NCI-H446 (cell line): ENCODE measurements at regions not wholly inside any gene's neighbourhood (a gene's known extent, or its start where the extent isn't known, plus 50 kb on each side); places are given as distances from the start of the nearest gene placed in this dataset.
"Not testable (repeated sequence)": the region's sequence is repeated elsewhere in the genome, so short reads cannot be mapped to it uniquely, and the experiment has no call there.

Experiments
- DNase-seq, 2 experiments: peaks; one replicate each; lab custom pipeline; 2025; lab: John Stamatoyannopoulos, UW

DNA sequence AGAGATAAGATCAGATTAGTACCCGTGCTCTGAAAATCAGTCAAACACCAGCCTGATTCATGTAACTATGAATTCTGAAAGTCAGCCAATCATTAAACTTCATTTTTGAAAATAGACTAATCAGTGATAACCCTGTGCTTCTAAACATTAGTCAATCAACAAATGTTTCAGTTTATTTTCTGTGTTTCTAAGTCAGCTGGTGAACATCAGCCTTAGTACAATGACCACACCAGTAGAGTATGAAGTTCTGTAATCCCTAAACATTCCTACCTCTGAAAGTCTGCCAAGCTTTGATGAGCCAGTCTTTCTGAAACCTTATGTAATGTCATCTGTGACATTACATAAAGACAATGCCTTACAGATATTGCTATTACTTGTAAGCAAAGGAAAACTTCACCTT, 807.4 kb upstream of the CRIM1 start:
- no peak for DNase-seq

DNA sequence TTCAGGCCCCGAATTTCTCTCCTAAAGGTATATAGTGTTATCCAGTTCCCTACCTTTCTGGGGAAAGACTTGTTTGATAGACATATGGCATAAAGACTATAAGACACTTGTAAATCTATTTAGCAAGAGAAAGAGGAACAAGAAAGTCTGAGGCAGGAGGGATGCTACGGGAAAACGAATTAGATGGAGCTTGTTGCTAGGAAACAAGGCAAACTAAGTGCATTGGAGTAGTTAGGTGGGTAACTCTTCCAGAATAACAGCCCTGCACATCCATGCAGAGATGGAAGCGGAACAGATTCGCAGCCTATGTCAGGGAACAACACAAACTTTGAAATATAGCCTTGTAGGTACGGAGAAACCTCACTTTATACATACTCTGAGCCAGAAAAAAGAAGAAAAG, 810.3 kb upstream of the CRIM1 start:
- DNase-seq: no peak

DNA sequence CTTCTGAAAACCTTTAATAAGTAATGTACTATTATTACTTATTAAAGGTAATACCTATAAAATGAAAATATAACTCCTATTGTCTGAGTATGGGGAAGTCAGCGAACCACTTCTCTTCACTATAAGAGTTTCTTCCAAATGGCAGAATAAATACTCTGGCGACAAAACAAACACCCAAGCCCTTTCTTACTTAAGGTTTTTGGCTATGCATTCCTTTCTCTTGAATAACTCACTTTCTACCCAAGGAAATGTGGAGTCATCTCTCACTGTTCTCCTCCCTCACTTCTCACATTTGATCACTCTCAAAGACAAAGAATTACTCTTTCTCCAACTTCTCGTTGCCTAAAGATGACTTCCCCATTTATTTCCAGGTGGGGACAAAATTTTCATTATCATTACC, 816.8 kb upstream of the CRIM1 start:
- DNase-seq: no peak

DNA sequence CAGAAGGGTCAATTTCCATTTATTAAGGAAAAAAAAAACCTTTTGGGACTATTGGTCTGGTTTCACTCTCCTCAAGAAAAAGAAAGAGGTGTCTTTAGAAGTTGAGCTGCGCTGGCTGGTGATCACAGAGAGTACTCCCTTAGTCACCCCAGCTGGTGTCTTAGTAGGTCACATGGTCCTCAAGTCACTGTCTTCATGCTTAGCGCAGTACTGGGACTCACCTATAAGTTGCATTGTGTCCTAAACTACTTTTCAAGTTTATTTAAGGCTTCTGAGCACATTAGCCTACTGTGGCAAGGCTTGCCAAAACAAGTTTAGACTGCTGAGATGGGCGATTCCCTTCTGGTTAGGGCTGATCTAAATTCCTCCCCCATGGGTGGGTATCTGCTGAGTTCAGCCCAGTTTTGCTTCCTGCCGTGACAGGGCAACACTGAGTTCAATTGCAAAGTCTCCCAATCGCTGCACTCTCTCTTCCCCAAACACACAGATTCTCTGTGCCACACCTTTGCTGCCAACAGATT, 824.9 kb upstream of the CRIM1 start:
- no peak for DNase-seq

DNA sequence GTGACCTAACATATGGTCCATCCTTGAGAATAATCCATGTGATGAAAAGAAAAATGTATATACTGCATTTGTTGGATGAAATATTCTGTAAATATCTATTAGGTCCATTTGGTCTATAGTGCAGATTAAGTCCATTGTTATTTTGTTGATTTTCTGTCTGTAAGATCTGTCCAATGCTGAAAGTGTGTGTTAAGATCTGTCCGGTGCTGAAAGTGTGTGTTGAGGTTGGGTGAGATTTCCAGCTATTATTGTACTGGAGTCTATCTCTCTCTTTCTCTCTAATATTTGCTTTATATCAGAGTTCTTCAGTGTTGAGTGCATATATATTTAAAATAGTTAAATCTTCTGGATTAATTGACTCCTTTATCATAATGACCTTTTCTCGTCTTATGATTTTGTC, 828.8 kb upstream of the CRIM1 start:
- DNase-seq: no peak

DNA sequence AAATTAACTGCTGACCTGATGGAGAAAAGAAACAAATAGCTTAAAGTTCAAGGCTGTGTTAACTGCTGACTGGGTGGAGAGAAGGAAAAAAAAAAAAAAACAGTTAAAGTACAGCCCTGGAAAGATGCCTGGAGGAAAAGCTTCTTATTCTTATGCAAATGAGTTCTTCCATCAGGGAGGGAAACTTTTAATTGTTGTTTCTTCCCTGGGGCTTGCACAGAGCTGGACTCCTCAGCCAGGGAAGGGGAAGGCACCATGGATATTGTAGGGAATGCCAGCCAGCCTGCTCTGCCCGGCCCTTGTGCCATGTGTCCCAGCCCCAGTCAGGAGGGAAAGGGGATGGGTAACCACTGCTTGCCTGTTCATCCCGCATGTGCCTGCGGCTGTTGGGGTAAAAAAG, 833.1 kb upstream of the CRIM1 start:
- no peak for DNase-seq

DNA sequence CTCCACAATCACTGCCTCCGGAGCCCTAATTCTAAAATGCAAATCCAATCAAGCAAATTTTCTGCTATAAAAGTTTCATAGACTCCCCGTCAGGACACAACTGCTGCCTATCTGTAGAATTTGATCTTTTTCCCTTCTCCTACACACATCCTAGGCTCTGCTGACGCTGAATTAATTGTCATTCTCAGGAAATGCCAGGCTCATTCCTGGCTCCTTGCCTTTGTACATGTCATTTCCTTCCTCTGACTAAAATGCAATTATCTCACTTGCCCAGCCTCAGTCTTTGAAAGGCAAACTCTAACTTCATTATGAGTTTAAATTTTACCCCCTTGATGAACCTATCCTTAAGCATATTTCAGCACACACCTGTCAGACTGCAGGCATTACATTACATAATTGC, 844.9 kb upstream of the CRIM1 start:
- no peak for DNase-seq

DNA sequence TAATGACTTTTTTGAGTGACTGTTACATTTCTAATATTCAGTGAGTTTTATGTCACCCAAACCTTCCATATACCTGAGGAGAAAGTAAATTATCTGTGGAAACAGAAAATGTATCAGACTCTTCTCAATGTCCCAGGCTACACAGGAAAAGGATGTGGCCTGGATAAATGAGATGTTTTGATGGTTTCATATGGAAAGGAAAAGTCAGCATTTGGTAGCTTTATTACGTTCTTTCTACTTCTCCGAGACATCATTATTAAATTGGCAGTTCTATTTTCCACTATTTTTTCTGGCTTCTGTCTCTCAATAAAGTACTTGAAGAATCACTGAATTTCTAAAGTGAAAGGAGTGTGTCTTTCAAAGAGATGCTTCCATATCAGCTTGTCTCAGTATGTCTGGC, 847.0 kb upstream of the CRIM1 start:
- no peak for DNase-seq

DNA sequence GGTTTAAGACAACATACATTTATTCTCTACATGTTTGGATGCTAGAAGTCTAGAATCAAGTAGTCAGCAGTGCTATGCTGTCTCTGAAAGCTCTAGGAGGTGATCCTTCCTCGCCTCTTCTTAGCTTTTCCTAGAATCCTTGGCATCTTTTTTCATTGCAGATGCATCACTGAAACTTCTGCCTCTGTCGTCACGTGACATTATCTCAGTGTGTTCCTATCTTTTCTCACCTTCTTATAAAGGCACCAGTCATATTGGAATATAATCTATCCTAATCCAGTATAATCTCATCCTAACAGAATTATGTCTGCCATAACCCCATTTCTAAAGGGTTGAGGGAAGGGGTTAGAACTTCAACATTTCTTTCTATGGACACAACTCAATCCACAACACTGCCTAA, 851.2 kb upstream of the CRIM1 start:
- DNase-seq: no peak

DNA sequence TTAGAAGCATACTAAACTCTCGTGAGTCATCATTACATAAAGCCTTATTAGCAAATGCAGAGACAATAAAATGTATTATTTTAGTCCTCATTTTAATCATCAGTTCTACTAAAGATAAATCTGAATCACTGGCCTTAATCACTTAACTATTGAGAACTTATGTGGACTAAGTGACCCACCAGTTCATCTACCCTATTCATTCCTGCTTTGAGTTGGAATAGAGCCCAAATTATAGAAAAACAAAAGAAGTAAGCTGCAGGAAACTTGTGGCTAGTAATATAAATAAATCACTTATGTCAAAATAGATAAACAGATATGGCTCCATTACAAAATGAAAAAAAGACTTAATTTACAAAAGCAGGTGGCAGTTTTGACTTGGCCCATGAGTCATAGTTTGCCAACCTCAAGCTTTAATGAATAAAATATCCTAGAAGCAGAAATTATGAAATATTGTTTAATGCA, 851.8 kb upstream of the CRIM1 start:
- no peak for DNase-seq

DNA sequence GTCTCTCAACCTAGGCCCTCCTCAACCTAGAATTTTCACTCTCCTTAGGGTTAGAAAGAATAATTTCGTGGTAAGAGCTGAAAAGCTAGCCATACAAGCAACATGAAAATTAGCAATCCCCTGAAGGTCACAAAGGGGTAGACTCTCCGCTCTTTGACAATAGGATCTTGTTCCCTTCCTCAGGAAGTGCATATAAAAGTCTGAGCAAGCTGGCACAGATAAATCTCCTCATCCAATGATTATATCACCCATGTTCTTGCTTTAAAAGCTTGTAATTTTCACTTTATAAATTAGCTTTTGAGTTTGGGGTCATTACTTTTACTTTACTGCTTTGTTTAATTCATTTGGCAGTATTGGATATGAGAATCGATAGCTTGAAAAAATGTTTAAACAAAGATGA, 852.3 kb upstream of the CRIM1 start:
- no peak for DNase-seq

DNA sequence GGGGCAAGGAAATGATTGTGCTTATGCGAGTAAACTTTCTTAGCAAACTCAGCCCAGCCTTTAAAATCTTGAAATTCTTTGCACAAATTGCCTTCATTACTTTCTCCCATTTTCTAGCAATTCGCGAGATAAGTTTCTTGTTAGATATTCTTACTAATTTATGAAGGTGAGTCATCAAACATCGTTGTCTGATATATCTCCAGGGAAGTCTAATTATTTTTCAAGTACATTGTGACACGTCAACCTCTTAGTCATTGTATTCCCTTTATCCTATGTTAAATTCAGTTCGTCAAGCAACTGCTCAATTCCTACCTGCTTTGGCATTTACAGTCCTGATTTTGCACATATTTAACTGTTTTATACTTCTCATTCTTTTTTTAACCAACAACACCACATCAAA, 854.5 kb upstream of the CRIM1 start:
- DNase-seq: no peak

DNA sequence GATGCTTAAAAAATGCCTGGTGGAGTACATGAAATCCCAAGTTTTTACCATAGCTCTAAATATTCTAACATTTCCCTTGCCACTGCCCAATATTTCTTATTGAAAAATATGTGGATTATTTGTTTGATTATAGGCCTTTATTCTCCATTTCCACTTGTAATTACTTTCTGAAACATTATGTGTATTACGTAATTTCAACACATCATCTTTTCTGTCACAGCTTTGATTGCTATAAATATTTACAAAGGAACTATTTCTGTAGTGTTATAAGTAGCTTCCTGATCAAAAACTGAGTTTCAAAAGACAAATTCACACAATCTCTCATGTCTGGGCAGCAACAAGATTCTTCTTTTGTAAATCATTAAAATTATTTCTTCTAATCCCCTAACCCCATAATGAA, 859.6 kb upstream of the CRIM1 start:
- DNase-seq: no peak

DNA sequence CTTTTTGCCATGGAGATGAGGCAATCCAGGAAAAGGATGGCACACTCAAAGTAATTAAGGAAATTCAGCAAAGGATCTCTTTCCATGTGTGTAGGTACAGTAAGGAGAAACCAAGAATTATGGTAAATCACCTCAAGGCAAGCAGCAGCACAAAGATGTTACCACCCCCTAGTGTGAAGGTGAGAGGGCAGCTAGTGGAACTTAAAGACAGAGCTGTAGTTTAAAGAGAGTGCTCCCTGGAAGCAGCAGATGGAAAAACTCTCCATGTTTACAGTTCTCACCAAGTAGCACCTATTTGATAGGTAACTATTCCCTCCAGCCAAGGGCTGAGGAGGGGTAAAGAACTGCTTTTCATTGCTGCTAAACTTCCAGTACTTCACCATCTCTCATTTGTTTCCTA, 860.4 kb upstream of the CRIM1 start:
- no peak for DNase-seq

DNA sequence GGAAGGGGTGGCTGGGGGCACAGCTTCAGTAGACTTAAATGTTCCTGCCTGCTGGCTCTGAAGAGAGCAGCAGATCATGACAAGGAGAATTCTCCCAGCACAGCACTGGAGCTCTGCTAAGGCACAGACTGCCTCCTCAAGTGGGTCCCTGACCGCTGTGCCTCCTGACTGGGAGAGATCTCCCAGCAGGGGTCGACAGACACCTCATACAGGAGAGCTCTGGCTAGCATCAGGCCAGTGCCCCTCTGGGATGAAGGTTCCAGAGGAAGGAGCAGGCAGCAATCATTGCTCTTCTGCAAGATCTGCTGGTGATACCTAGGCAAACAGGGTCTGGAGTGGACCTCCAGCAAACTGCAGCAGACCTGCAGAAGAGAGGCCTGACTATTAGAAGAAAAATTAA, 877.5 kb upstream of the CRIM1 start:
- DNase-seq: not testable (repeated sequence)

DNA sequence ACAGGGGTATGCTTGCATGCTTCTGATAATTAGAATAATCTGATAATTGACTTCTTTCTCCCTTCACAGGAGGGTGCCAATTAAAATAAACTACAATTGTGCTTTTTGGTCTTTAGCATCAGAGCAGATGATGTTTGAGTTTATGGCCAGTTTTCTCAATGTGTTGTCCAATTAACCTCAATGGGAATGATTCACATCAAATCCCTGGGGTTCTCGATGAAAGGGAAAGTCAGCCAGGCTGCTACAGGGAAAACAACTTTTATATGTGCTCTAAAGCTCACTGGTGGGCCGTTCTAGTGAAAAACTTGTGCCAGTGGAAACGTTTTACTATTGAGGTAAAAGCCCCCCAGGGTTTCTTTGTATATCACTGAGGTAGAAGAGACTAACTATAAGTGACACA, 887.3 kb upstream of the CRIM1 start:
- no peak for DNase-seq

DNA sequence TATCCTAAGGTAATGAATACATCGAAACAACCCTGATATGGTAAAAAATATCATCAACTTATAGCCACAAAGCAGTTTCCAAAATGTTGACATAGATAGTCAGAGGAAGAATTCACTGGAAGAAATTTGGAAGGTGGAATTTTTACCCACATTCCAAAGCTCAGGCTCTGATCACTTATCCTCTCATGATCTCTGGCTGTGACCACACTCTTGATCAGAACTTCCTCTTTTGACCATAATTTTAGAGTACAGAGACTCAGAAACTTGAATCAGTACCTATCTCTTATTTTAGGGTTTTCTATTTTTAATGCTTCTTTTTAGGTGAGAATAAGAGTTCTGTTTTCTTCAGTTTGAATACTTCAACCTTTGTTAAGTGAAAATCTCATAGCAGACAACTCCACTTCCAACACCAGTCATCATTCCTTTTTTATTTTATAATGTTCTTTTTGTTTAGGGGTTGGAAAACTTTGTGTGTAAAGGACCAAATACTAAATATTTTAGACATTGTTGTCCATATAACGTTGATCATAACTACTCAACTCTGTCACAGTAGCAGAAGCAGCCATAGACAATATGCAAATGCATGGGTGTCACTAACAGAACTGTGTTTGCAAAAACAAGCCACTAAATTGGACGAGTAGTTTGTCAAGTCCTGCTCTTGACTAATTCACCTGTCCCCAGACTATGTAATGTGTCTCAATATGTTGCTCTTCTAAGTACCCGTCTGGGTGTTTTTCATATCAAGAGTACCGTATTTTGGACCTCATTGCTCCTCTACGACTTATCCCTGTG, 891.6 kb upstream of the CRIM1 start:
- no peak for DNase-seq

DNA sequence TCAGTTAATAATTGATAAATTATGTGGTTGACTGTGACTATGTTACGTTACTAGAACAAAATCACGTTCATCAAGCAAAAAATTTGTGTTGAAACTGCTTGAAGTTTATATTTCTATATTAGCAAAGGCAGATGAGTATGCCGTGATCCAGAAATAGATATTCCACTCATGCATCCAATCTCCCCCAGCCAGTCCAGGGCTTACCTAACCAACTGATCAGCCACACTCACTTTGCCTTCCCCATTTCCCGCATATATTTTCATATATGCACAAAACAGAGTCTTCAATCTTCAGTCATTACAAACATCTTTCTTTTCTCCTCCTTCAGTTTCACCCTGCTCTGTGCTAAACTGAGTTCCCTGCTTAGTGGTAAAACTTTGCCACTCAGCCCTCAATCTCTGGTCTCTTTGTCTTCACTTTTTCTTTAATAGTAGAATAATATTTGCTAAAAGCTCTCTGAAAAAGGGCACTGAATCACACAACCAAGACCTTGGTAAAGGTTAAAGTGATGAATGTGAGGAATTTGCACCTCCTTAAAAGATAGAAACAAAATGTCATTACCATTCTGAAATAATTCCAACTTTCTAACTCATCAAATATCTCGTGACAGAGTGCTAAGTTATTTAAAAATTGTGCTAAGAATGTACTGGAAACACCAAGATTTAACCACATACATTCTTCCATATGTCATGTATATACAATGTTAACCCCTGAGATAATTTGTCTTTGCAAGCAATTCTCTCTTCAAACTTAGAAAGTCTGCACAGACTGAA, 893.2 kb upstream of the CRIM1 start:
- DNase-seq: no peak

DNA sequence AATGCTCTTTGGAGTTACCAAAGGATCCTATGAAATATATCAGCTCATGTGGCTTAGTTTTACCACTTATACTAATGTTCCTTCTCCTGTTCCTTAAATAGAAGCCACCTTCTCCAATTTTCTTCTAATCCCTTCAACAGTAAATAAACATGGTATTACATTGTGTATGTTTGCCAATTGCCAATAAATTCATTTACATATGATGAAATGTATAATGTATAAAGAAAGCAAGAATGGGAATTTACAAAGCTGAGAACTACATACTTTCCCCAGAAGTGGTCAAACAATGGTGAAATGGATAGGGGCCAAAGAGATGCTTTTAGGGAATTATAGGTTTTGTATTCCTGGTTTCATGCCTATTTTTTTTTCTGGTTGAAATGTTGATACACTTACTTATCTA, 894.2 kb upstream of the CRIM1 start:
- DNase-seq: no peak

DNA sequence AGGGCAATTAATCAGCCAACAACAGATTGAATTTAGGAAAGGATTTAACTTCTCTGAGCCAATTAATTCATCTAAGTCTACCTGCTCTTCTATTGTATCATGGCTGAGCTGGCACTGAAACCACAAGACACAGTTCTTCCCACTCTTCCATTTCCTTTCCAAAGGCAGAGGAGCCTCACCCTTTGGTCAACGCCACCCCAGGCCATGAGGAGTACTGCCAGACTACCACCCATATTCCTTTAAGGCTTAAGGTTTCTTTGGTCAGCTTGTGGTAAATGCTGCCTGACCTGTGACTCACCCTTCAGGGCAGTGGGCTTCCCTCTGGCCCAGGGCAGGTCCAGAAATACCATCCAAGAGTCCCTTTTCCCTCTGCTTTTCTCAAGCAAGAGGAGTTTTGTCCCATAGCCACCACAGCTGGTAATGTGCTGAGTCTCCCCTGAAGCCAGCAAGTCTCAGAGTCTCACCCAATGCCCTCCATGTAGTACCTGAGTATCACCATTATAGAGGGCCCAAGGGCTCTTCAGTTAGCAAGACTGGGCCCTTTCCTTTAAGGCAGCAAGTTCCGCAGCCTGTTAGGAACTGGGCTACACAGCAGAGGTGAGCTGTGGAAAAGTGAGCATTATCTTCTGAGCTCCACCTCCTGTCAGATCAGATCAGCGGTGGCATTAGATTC, 900.5 kb upstream of the CRIM1 start:
- no peak for DNase-seq

DNA sequence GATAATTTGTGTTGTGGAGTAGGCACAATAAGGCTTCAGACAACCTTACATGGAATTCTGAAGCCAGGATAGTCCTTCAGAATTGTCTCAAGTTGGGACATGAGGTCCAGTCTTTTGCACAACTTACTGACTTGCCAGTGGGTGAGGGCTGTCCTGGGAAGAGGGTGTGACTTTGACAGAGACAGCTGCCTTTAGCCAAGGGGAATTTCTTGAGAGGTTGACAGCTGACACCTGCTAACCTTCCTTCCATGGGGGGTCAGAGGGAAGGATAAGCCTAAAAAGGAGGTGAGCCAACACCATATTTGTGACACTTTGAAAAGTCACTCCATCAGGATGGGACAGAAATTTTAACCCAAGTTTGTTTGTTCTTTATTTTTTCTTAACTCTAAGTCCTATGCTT, 907.8 kb upstream of the CRIM1 start:
- DNase-seq: no peak

DNA sequence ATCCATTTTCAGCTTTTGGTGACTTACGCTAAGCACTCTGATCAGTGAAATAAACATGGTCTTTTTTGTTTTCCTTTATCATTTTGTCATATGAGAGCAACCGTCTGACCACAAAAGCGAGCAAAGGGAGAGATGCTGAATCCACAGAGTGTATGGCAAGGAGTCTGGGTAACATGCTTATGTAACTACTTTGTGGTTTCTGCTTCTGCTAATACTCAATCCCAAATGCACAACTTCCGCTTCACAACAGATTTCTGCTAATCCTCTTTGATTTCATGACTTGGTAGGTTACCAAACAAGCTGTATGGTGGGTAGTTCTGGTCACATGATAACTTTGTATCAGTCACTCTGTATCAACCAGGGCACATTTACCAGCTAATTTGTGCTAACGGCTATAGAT, 908.4 kb upstream of the CRIM1 start:
- DNase-seq: no peak

DNA sequence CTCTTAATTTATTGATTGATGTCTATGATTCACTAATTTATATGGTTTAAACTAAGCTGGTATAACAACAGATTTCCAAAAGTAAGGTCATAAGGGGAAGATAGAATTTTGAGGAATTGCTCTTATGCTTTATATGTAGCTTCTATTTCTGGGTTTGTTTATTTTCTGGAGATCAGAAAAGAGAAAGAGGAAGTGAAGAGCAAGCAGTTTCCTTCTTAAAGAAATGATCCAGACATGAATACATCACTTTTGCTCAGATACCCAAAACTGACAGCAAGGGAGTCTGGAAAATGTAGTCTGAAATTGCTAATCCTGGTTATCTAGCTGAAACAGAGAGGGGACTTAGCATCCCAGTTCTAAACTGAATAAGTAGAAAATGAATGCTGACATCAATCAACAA, 912.5 kb upstream of the CRIM1 start:
- DNase-seq: no peak
